HG03097 (cell line): ENCODE measurements at regions not wholly inside any gene's neighbourhood (a gene's known extent, or its start where the extent isn't known, plus 50 kb on each side); places are given as distances from the start of the nearest gene placed in this dataset.

Experiments used
- ATAC-seq: cut with Tn5 transposase; IDR thresholded peaks from one replicate; pipeline ENCODE4 v1.9.1; 2021; ENCODE audit not compliant: unreplicated experiment, low FRiP score

DNA sequence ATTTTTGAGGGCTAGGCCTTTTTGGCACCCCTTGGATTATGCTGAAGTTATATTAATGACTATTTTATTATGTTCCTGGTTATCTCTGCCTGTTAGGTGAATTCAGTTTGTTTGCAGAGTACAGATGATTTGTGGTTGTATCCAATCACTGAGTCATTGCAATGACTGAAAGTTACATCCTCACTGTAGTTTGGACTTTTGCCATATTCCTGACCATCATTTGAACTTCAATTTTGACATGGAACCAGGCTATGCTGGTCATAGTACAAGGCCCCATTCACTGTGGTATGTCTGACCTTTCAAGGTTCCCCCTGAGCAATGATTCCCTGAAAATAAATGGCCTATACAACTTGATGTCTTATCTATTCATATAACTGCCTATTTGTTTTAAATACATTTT lies 621.0 kb downstream of the CCER1 start:
- no peak for ATAC-seq

DNA sequence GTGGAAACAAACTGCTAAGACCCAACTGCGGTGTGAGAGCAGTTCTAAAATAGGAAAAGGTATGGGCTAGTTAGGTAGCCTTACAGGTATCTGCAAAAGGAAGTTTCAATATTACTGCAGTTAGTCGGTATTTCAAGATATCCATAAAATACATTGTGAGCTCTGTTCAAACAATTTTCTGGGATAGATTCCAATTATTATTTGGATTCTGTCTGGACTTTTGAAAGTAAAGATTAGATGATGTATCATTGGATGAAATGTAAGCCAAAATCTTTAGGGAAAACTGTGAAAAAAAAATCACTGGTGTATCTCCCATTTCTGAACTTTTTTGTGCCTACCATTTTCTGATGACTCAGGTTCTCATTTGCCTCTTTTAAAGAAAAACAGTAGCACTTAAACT lies 621.6 kb downstream of the CCER1 start:
- no peak for ATAC-seq

DNA sequence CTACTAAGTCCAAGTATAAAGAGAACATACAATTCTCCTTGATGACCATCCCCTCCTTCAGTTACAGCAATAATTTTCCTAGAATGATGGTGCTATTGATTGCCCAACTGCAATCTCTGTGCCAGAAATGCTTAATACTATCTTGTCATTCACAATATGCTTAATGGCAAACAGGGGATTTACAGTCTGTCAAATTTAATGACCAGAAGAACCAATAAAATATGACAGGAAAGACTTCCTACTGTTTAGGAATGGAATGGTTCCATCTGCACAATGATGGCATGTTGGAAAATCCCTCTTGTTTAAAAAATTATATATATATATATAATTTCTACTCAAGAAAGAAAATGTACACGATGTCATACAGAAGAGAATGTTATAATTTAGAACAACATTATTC lies 623.2 kb downstream of the CCER1 start:
- no peak for ATAC-seq

DNA sequence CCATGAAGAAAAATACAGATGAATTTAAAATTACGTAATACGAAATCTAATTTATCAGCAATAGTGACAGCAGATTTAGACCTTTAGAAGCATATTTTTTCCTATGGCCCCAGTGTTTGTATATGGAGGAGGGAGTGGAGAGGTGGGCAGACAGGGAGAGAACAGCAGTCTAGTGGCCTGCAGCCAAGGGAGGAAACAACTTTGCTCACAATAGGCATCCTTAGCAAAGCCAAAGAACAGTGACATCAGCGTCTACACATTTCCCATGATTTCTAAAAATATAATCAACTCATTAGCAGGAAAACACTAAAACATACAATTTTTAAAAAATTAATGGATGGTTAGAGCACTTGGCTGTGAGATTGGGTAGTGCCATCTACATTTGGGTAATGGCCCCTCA lies 622.6 kb upstream of the ATP2B1 start:
- ATAC-seq: no peak

DNA sequence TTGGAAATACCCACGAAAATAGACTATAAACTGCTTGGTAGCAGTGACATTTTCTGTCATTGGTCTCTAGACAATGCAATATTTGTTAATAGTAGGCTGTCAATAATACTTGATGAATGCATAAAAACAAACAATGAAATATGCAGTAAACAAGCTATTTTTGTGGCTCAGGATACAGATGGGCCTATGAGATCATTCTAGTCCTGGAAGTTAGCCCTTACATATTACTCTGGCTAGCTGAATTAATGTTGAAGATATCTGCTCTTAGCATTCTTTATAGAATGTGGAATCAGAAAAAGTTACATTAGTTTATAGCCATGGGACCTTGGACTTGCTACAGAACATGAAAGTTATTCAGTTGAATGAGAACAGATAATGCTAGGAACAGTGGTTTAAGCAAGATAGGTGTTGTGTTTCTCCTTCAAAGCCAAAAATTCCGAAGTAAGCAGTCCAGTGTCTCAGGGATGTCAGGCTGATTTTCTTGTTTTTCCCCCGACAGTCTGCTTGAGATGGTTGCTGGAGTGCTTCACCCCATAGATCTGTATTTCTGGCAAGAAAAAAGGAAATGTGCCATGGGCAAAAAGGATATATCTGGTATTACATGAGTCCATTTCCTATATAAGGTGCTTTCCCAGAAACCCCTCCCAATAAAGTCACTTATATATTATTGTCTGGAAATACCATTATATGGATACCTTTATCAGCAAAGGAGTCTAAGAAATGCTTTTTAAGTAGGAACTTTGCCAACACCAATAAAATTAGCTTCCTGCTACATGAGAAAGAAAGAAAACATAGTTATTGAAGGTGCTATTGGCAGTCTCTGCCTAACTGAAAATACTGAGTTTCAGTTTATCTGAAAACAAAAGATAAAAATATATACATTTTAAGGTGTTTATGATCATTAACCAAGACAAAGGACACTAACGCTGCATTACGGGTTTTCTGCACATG lies 619.4 kb upstream of the ATP2B1 start:
- ATAC-seq: no peak

DNA sequence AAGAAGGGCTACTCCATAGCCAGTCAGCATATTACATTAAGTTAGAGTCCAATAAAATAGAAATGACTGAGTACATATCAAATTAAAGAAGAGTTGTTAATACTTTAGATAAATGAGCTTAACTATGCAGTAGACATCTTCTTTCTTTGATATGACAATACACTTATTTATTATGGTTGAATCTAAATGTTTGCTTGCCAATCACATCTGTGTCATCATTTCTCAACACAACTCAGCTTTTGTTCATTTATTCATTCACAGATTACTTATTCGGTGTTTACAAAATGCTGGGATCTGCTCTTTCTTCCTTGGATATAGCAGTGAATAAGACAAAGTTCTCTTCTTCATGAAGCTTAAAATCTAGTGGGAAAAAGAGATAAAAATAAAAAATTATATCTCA lies 614.6 kb upstream of the ATP2B1 start:
- ATAC-seq: no peak

DNA sequence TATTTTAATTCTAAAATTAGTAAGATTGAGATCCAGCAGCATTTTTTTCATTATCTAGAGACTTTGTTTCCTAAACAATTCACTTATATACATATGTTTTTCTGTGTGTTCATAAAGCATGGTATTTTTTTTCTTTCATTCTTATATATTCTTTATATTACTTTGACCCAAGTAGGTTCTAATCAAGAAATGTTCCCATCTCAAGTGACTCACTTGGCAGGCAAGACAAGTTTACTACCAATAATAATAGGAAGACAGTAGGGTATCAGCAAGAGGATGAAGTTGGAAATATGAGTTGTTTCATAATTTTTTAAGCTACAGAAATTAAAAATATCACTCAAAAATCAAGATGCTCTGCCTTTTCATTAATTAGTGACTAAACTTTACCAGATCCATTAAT lies 613.4 kb upstream of the ATP2B1 start:
- no peak for ATAC-seq

DNA sequence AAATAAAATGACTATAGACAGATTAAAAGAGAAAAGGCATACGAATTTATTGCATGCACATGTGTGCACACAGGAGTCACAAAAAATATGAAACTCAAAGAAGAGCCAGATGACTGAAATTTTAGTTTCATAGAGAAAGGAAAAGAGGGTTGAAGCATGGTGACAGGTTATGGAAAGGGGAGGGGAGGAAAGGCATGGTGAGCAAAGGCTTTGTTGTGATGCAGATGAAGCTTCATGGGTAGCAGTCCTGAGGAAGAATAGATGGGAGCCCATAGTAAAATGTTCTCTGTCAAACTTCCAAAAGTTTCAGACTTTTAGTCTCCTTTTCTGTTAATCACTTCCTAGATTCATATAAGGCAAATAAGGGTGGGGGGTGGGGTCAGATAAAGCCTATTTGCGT lies 612.7 kb upstream of the ATP2B1 start:
- no peak for ATAC-seq

DNA sequence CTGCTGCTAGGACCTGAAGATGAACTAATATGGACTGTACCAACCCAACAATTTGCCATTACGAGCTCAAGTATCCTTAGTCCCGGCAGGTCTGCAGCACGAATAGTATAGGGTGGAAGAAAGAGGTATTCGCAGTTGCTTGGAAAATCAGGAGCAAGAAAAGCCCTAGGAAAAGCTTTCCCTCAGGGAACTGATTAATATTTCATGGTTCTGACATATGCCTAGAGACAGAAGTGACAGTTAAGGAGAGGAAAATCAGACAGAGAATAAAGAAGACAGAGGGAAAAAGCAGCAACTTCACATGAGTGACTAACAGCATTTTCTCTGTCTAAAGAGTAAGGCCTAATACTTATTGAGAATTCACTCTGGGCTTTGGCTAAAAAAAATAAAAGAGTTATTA lies 602.9 kb upstream of the ATP2B1 start:
- no peak for ATAC-seq

DNA sequence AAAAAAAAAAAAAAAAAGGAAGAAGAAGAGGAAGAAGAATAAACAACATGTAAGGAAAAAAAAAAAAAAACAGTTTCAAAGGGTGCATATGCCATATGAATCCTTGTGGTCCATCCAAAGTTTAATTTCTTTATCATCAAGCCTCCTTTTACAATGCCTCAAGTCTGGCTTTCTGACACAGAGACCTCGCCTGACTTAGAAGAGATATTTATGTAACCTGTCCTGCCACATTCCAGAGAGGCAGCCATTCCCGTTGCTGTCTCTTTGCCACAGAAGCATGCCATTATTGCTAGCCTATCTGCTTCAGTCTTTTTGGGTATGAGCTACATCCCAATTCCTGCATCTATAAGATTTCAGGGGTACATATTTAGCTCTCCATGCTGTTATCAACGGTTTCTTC lies 596.7 kb upstream of the ATP2B1 start:
- ATAC-seq: no peak

DNA sequence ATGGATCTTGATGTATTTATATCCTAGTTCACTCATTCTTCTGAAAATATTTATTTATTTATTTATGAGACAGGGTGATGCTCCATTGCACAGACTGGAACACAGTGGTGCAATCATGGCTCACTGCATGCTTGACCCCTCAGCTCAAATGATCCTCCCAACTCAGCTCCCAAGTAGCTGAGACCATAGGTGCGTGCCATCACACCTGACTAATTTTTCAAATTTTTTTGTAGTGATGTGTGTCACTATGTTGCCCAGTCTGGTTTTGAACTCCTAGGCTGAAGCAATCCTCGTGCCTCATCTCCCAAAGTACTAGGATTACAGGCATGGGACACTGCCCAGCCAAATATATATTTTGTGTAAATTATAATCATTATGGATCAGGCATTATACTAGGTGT lies 595.6 kb upstream of the ATP2B1 start:
- ATAC-seq: no peak

DNA sequence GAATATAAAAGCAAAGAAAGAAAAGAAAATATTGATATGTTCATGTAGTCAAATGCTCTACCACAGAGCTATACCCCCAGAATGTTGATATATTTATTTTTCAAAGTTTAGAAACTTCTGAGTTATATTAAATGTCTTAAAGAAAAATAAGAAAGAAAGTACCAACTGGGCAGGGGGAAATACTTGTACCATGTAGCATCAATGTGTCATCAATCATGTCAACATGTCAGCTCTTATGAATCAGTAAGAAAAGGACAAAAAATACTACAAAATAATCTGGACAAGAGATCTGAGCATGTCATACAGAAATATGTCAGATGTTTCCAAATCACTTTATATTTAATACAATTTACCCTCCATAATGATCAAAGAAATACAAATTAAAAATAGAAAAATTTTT lies 595.1 kb upstream of the ATP2B1 start:
- ATAC-seq: no peak

DNA sequence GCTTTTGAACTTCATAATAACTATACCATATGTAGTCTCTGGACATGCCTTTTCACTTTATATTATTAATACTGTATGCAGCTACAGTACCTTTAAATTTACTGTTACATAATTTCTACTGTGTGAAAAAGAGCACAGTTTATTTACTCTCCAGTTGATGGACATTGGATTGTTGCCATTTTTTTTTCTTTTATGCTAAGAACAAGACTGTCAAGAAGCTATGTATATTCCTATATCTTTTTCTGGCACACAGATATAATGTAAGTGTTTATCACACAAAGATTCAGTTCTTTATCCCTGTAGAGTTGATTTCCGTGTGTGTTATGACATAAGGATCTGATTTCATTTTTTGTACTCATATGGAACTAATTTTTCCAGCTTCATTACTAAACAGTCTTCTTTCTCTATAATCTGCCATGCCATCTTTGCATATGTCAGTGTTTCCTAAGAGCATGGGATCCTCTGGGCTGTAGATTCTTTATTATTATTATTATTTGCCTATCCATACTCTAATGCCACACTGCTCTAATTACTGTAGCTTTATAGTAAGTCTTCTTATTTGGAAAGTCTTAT lies 593.0 kb upstream of the ATP2B1 start:
- no peak for ATAC-seq

DNA sequence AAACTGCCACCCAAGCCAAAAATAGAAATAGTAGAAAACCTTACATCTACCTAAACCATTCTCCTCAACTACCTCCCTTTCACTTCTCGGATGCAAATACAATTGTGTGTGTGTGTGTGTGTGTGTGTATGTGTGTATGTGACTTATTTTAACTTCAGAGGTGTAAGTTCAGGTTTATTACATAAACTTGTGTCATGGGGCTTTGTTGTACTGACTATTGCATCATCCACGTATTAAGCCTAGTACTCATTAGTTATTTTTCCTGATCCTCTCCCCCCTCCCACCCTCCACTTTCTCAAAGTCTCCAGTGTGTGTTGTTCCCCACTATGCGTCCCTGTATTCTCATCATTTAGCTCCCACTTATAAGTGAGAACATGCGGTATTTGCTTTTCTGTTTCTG lies 592.5 kb upstream of the ATP2B1 start:
- ATAC-seq: no peak

DNA sequence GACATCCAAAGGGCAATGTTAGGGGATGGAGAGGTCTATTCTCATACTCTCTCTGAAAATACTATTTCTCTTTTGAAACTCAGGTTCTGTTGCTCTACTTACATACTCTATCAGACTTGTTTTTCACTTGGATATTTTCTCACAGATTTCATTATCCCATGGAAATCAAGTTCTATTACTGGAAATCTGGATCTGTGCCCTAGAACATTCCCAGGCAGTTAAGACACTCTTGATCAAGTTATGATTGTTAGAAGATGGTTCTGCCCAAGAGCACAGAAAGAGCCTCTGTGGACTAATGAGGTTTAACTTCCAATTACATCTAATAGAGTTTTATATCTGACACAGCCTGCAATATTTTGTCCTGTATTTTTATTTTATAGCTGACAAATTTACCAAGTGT lies 591.0 kb upstream of the ATP2B1 start:
- ATAC-seq: no peak

DNA sequence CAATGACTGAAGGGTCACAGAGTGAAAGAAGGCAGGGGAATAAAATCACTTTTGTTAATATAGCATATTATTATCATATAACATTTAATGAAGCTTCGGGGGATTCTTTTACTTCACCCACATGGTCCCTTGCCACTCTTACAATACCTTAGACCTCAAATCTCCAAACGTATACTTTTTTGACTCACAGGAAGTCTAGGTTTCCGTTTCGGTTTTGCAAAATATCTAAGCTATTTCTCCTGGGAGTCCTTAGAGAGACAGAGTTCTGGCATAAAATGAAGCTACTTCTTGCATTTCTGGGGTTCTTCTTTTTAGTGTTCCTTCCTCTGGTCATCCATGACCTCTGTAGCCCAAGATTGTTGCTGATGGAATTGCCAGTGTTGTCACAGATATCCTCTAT lies 590.5 kb upstream of the ATP2B1 start:
- peak; percentile 100 for ATAC-seq

DNA sequence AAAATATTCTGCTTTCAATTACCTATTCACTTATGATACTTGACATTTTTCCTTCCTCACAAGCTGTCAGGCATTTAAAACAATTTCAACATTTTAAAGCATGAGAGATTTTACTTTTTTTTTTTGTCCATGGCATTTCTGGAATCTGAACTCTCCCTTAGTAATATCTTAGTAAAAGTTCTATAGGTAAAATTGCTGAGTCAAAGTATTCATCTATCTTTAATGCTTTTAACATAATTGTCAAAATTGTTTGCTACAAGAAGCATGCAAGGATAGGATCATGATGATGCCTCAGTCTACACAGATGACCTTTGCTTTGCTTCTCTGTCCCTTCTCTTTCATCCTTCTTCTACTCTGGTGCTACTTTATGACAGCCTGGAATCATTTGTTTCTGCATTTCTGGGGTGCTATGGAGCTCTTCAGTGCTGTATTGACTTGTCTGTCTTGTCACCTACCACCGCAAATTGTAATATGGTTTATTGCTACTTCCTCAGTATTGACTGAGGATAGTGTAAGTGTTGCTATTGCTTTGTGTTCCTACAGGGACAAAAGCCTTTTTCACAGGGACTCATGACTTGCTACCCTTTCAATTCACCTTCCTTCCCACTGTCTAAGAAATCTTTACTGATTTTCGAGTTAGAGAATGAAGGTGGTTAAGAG lies 589.8 kb upstream of the ATP2B1 start:
- ATAC-seq: no peak

DNA sequence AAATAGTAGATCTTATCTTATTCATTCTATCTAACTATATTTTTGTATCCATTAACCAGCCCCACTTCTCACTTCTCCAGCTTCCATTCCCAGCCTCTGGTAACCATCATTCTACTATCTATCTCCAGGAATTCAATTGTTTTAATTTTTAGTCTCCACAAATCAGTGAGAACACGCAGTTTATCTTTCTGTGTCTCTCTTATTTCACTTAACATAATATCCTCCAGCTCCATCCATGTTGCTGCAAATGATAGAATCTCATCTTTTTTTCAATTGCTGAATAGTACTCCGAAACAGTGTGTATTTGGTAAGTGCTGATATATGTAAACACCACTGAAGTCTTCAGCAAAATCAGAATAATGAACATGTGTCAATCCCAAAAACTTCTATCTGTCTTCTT lies 587.2 kb upstream of the ATP2B1 start:
- no peak for ATAC-seq

DNA sequence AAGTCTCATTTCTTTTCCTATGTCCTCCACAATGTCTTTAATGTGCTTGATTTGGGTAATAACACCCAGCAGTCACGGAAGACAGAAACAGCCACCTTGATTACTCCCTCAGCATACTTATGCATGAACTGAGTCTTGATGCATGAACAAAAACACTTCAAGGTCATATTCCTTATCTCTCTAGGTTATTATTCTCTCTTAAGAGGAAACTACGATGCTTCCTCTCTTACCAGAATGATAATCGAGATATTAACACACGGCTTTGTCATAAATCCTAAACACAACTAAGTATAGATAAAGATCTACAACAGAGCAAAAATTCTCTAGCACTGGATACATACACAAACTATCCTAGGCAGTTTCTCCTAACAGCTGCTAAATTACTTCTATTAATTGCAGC lies 583.5 kb upstream of the ATP2B1 start:
- ATAC-seq: no peak

DNA sequence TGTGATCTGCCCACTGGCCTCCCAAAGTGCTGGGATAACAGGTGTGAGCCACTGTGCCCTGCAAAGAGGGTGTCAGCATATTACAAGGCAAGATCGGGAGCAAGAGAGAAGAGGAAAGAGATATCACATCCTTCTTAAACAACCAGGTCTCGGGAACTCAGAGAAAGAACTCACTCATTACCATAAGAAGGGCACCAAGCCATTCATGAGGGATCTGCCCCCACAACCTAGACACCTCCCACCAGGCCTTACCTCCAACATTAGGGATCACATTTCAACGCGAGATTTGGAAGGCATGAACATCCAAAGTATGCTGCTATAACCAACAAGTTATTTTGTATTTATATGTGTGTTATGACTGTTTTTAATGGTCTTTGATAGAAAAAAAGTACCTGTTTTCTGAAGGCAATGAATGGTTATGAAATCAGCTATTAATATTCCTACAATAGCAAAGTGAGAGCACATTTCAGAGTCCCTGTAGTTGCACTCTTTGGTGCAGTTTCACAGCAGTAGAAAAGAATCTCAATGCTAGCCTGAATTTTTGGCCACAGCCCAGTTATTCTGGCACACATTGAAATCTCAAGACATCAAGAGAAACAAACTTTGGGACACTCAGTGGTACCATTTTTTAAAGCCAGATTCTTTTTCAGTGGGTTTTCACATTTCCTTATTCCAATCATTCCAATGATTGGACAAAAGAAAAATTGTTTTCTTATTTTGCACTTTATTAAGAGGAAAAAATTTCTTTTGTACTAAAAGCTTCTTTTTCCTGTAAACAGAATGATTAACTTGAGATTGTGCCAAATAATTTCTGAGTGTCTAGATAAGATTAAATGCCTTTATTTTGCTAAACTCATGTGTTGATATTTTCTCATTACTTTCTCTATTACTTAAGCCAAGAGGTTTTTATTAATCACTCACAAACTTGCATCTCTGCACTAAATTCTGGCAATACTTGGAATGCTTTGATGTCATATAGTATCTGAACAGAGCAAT lies 582.6 kb upstream of the ATP2B1 start:
- no peak for ATAC-seq

DNA sequence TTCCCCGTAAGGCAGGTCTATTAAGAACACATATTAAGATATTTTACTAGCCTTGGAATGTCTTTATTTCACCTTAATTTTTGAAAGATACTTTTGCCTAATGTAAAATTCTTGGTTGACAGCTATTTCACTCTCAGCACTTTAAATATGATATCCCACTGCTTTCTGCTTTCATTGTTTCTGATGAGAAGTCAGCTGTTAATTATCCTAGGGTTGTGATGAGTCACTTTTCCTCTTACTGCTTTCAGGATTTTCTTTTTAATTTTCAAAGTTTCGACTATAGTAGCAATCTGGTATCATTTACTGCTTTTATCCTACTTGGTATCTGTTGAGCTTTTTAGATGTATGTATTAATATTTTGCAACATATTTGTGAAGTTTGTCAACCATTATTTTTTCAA lies 578.9 kb upstream of the ATP2B1 start:
- ATAC-seq: no peak
